ENCODE measurements at regions not wholly inside any gene's neighbourhood (a gene's known extent, or its start where the extent isn't known, plus 50 kb on each side); places are given as distances from the start of the nearest gene placed in this dataset.

DNA sequence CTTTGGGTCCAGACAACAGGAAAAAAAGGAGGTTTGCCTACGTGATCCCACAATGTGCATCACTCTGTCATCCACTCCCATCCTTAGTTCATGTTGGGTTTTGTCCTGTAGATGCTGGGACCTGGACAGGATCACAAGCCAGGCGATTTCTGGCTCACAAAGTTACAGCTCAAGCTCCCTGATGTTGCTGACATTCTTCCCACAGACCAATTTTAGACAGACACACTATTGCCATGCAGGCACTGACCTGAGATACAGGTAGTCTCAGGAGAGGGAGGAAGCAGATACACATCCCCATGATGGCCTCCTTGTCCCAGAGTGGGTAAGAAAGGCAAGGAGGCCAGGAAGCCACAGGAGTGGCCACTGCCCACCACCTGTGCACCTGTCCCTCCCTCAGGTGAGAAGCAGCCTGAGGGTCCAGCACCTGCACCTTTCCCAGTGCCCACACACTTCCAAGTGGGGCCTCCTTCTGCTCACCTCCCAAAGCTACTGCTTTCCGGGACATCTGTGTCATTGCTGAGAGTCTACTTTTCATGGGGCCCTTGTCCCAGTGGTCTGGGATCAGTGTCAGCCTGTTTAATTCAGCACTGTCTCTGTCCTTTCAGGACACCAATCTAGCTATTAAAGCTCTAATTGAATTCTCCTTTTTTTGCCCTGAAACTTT lies 52.0 kb upstream of the TOP3B start:
- Histone ChIP-seq H3K27ac (ENCODE audit: low read depth in 1 of 2, low read length in 2 of 2) (no peak overlapping the region), H3K4me3 (ENCODE audit: low read length in 2 of 2) (no peak overlapping the region), H3K4me1 (ENCODE audit: control insufficient read depth in 1 of 2, insufficient read depth in 2 of 2, low read length in 2 of 2) (no peaks in the 10 kb centered on the region), H3K36me3 (ENCODE audit: control insufficient read depth in 1 of 2, insufficient read depth in 2 of 2, low read length in 1 of 2) (no peaks in the 10 kb centered on the region), H3K27me3 (ENCODE audit: control insufficient read depth in 1 of 2, insufficient read depth in 2 of 2, low read length in 1 of 2) (no peaks in the 10 kb centered on the region), H3K9me3 (ENCODE audit: control insufficient read depth, low read length) (no peaks in the 10 kb centered on the region)
- intact Hi-C loops (cut with DNase I): no loop called here
- 84 to 88% methylated on average over 3 of the region's 3 CpGs for WGBS, 2 donors
- ATAC-seq (ENCODE audit: low FRiP score): no peak
- DNase-seq: no peak

DNA sequence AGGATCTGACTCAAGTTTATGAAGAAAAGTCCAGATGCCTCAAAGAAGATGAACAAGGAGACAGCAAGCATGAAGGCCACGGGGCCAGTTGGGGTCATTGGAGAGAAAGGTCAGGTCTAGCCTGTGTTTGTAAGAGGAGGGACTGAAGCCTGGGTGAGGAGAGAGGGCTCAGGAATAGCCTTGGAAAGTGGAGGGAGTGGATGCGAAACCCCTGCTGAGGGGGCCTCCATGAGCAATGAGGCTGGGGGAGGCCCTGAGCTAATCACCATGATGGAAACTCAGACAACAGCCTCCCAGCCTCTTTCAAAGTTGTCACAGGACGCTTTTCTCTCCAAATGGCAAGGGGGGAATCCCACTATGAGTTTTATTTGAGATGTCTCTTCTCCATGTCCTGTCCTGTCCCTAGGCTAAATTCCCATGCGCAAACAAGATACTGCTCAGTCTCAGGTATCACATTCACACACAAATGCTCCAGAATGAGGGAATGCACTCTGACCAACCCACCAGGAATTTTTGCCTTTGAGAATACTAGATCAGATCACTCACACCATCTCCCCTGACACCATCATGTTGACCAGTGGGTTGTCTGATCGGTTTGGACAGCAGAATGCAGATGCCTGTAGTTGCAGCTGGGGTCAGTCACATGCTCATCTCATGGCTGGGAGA lies 51.3 kb upstream of the TOP3B start:
- ATAC-seq (ENCODE audit: low FRiP score) (no peak), DNase-seq (no peak)
- Histone ChIP-seq H3K9me3 (ENCODE audit: control insufficient read depth, low read length) (no peaks in the 10 kb centered on the region), H3K4me1 (ENCODE audit: control insufficient read depth in 1 of 2, insufficient read depth in 2 of 2, low read length in 2 of 2) (no peaks in the 10 kb centered on the region), H3K27me3 (ENCODE audit: control insufficient read depth in 1 of 2, insufficient read depth in 2 of 2, low read length in 1 of 2) (no peaks in the 10 kb centered on the region), H3K27ac (ENCODE audit: low read depth in 1 of 2, low read length in 2 of 2) (no peak overlapping the region), H3K4me3 (ENCODE audit: low read length in 2 of 2) (no peak overlapping the region), H3K36me3 (ENCODE audit: control insufficient read depth in 1 of 2, insufficient read depth in 2 of 2, low read length in 1 of 2) (no peaks in the 10 kb centered on the region)
- WGBS, 2 donors: 88 to 91% methylated on average over 5 of the region's 5 CpGs
- intact Hi-C loops (cut with DNase I): no loop called here

GRCh38 chr22:22032906-22033802 lies 50.6 kb upstream of the TOP3B start:
- H3K4me3 ChIP-seq (ENCODE audit: low read length in 2 of 2): no peak overlapping the region
- 92 to 94% methylated on average over 7 of the region's 7 CpGs for WGBS, 2 donors
- no peaks in the 10 kb centered on the region for H3K9me3 ChIP-seq (ENCODE audit: control insufficient read depth, low read length)
- DNase-seq (no peak), ATAC-seq (ENCODE audit: low FRiP score) (no peak)
- no peaks in the 10 kb centered on the region for H3K36me3 ChIP-seq (ENCODE audit: control insufficient read depth in 1 of 2, insufficient read depth in 2 of 2, low read length in 1 of 2)
- no peaks in the 10 kb centered on the region for H3K27me3 ChIP-seq (ENCODE audit: control insufficient read depth in 1 of 2, insufficient read depth in 2 of 2, low read length in 1 of 2)
- H3K27ac ChIP-seq (ENCODE audit: low read depth in 1 of 2, low read length in 2 of 2): no peak overlapping the region
- no peaks in the 10 kb centered on the region for H3K4me1 ChIP-seq (ENCODE audit: control insufficient read depth in 1 of 2, insufficient read depth in 2 of 2, low read length in 2 of 2)
- intact Hi-C loops (cut with DNase I): no loop called here

DNA sequence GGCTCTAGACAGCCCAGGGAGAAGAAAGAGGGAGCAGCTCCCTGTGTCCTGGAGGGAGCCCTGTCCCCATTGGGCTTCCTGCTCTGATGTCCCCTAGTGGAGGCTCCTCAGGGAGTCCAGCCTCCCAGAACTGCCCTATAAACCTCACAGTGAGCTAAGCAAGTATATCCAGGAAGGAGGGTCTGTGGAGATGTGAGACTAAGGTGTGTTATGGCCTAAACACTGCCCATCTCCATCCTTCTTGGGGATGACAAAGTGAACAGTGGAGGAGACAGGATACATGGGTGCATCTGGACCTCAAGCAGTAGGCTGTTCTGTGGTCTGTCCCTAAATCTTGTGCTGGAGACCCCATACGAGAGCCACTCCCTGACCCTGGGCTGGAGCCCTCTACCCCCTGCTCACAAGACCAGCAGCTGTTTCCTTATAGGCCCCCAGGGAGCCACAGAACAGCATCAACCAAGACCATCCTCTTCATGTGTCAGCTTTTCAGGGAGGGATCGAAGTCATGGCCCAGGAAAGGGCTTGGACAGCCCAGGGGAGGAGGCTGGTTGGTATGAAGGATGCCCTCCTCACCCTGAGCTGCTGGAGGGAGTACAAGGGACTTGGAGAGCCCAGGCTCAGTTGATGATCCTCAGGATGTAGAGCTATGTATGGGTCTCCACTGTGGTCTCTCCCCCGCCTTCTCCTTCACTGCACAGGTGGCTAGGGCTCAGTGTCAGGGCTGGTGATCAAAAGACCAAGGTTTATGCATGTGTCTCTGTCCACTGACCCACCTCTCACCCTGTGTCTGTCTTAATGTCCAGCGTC lies 49.7 kb upstream of the TOP3B start:
- Histone ChIP-seq H3K4me1 (ENCODE audit: control insufficient read depth in 1 of 2, insufficient read depth in 2 of 2, low read length in 2 of 2) (no peaks in the 10 kb centered on the region), H3K27ac (ENCODE audit: low read depth in 1 of 2, low read length in 2 of 2) (no peak overlapping the region), H3K4me3 (ENCODE audit: low read length in 2 of 2) (no peak overlapping the region), H3K36me3 (ENCODE audit: control insufficient read depth in 1 of 2, insufficient read depth in 2 of 2, low read length in 1 of 2) (no peaks in the 10 kb centered on the region), H3K9me3 (ENCODE audit: control insufficient read depth, low read length) (no peaks in the 10 kb centered on the region), H3K27me3 (ENCODE audit: control insufficient read depth in 1 of 2, insufficient read depth in 2 of 2, low read length in 1 of 2) (no peaks in the 10 kb centered on the region)
- intact Hi-C loops (cut with DNase I): no loop called here
- WGBS, 2 donors: 92 to 94% methylated on average over 4 of the region's 4 CpGs
- no peak for ATAC-seq (ENCODE audit: low FRiP score)
- DNase-seq: no peak

All from aorta (tissue), 5 donors.